ENCODE measurements at regions not wholly inside any gene's neighbourhood (a gene's known extent, or its start where the extent isn't known, plus 50 kb on each side); places are given as distances from the start of the nearest gene placed in this dataset.

DNA sequence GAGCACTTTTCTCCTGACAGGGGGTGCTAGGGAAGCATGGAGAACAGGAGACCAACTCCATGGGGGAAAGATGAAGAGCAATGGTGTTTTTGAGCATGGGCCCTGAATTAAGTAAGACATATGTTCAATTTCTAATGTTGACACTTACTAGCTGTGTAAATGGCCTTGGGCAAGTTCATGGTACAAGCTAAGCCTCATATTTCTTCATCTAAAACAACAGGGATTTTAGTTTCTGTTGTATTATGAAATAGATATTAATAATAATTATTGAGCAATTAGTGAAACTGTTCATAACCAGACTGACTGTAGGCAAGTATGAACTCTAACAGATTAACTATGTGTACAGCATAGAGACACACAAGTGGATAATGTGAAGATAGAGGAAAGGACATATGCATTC is 515.0 kb upstream of the FAT1 start:
- no peaks in the 10 kb centered on the region for H3K4me1 ChIP-seq (ENCODE audit: insufficient read depth, insufficient read length)
- no peak for DNase-seq (ENCODE audit: low read depth, low spot score)
- H3K9me3 ChIP-seq (ENCODE audit: insufficient read depth, low read length): no peaks in the 10 kb centered on the region
- H3K4me3 ChIP-seq (ENCODE audit: insufficient read length, low read depth): no peak overlapping the region
- no peaks in the 10 kb centered on the region for H3K36me3 ChIP-seq (ENCODE audit: insufficient read depth, insufficient read length, low read length)
- no peaks in the 10 kb centered on the region for H3K27me3 ChIP-seq (ENCODE audit: insufficient read depth, insufficient read length)
- no peak for TF ChIP-seq YY1 (IDR thresholded peaks at IDR 0.05; ENCODE audit: insufficient read depth, insufficient read length)
- TF ChIP-seq SUZ12 (IDR thresholded peaks at IDR 0.05; ENCODE audit: extremely low read depth, insufficient read depth, insufficient read length): no peak
- TF ChIP-seq ZNF274 (IDR thresholded peaks at IDR 0.05; ENCODE audit: low read depth, low read length): no peak
- no peak overlapping the region for H3K9ac ChIP-seq (ENCODE audit: insufficient read length, low read depth)

DNA sequence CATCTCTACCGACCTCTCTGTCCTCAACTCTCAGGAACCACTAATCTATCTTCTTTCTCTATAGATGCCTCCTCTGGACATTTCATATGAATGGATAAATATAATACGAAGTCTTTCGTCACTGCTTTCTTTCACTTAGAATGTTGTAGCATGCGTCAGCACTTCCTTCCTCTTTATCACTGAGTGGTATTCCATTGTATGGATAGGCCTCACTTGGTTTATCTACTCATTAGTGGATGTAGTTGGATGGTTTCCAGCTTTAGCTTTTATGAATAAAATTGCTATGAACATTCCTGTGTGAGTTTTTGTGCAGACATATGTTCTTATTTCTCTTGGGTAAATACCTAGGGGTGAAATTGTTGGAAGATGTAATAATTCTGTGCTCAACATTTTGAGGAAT is 528.2 kb upstream of the FAT1 start:
- DNase-seq (ENCODE audit: low read depth, low spot score): no peak
- Histone ChIP-seq H3K36me3 (ENCODE audit: insufficient read depth, insufficient read length, low read length) (no peaks in the 10 kb centered on the region), H3K4me1 (ENCODE audit: insufficient read depth, insufficient read length) (no peaks in the 10 kb centered on the region), H3K9ac (ENCODE audit: insufficient read length, low read depth) (no peak overlapping the region), H3K9me3 (ENCODE audit: insufficient read depth, low read length) (no peaks in the 10 kb centered on the region), H3K27me3 (ENCODE audit: insufficient read depth, insufficient read length) (peaks cover 12% of the 10 kb centered on the region), H3K4me3 (ENCODE audit: insufficient read length, low read depth) (no peak overlapping the region)
- TF ChIP-seq YY1 (IDR thresholded peaks at IDR 0.05; ENCODE audit: insufficient read depth, insufficient read length) (no peak), SUZ12 (IDR thresholded peaks at IDR 0.05; ENCODE audit: extremely low read depth, insufficient read depth, insufficient read length) (no peak), ZNF274 (IDR thresholded peaks at IDR 0.05; ENCODE audit: low read depth, low read length) (no peak)

DNA sequence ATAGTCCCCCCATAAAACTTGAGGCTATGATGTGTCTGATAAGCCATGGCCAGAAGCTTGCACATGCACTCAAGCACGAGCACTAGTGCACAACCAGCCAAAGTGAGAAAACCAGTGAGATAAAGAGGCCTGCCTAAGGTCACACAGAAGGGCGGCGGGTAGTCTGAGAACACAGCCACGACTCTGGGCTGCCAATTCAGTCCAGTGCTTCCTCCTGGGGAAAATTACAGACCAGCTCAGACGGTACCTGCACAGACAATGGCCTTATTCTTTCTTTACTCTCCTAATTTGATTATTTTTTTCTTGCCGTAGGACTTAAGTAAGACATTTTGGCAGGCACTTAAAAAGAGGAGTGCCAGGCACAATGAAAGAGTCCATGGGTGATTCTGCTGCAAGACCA is 533.2 kb upstream of the FAT1 start:
- no peaks in the 10 kb centered on the region for H3K36me3 ChIP-seq (ENCODE audit: insufficient read depth, insufficient read length, low read length)
- H3K27me3 ChIP-seq (ENCODE audit: insufficient read depth, insufficient read length): peaks cover 50% of the 10 kb centered on the region
- H3K4me1 ChIP-seq (ENCODE audit: insufficient read depth, insufficient read length): no peaks in the 10 kb centered on the region
- H3K9ac ChIP-seq (ENCODE audit: insufficient read length, low read depth): no peak overlapping the region
- no peaks in the 10 kb centered on the region for H3K9me3 ChIP-seq (ENCODE audit: insufficient read depth, low read length)
- no peak overlapping the region for H3K4me3 ChIP-seq (ENCODE audit: insufficient read length, low read depth)
- no peak for DNase-seq (ENCODE audit: low read depth, low spot score)
- TF ChIP-seq YY1 (IDR thresholded peaks at IDR 0.05; ENCODE audit: insufficient read depth, insufficient read length) (no peak), ZNF274 (IDR thresholded peaks at IDR 0.05; ENCODE audit: low read depth, low read length) (no peak), SUZ12 (IDR thresholded peaks at IDR 0.05; ENCODE audit: extremely low read depth, insufficient read depth, insufficient read length) (no peak)

DNA sequence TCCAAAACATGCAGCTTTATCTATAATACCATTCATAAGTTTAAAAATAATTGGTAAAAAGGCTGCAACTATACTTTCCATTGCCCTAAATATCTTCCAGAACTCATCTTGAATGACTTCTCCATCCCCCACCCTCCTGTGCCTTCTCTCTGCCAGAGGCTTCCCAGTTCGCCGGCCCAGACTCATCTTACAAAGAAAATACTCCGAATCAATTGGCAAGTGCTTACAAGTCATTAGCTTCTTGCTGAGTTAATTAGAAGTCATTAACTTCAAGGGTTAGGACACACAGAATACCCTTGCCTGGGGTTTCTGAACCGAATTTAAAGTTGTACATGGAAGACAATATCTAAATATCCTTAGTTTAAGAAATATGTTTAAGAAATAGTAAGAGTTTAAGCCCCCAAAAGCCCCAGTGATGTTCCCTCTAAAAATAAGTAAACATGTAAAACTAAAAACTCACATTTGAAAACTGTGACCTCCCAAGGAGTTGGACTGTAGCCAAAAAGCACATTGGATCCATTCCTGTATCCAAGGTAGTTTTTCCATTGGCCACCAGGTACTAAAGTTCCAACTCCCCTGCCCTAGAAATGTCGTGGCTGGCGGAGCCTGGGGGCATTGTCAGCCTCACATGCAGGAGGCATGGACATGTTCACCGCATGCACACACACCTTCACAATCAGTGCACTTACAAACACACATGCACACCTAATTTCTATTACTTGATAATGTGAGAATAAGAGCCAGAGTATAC is 535.2 kb upstream of the FAT1 start:
- Histone ChIP-seq H3K36me3 (ENCODE audit: insufficient read depth, insufficient read length, low read length) (no peaks in the 10 kb centered on the region), H3K9ac (ENCODE audit: insufficient read length, low read depth) (no peak overlapping the region), H3K4me3 (ENCODE audit: insufficient read length, low read depth) (no peak overlapping the region), H3K27me3 (ENCODE audit: insufficient read depth, insufficient read length) (peaks cover 53% of the 10 kb centered on the region), H3K9me3 (ENCODE audit: insufficient read depth, low read length) (no peaks in the 10 kb centered on the region), H3K4me1 (ENCODE audit: insufficient read depth, insufficient read length) (no peaks in the 10 kb centered on the region)
- peak; percentile 22 for DNase-seq (ENCODE audit: low read depth, low spot score)
- TF ChIP-seq YY1 (IDR thresholded peaks at IDR 0.05; ENCODE audit: insufficient read depth, insufficient read length): no peak
- no peak for TF ChIP-seq SUZ12 (IDR thresholded peaks at IDR 0.05; ENCODE audit: extremely low read depth, insufficient read depth, insufficient read length)
- TF ChIP-seq ZNF274 (IDR thresholded peaks at IDR 0.05; ENCODE audit: low read depth, low read length): no peak

DNA sequence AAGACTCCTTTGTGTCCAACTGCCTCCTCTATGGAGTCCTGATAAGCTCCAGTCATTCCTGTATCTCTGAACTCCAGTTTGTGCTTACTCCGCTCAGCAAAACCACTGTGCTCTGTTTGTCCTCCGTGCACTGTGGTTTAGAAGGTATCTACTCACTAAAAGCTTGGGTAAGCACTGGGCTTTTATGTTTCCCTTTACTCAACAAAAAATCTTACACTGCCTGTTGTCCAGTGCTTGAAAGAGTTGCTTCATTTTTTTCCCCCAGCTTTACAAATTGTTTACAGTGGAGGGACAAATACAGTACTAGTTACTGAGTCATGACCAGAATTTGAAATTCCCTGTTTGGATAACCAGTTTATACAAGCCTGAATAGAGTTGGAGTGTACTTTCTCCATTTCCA is 545.3 kb upstream of the FAT1 start:
- Histone ChIP-seq H3K9ac (ENCODE audit: insufficient read length, low read depth) (no peak overlapping the region), H3K4me3 (ENCODE audit: insufficient read length, low read depth) (no peak overlapping the region), H3K36me3 (ENCODE audit: insufficient read depth, insufficient read length, low read length) (no peaks in the 10 kb centered on the region), H3K9me3 (ENCODE audit: insufficient read depth, low read length) (no peaks in the 10 kb centered on the region), H3K4me1 (ENCODE audit: insufficient read depth, insufficient read length) (no peaks in the 10 kb centered on the region), H3K27me3 (ENCODE audit: insufficient read depth, insufficient read length) (peaks cover 2% of the 10 kb centered on the region)
- TF ChIP-seq YY1 (IDR thresholded peaks at IDR 0.05; ENCODE audit: insufficient read depth, insufficient read length) (no peak), ZNF274 (IDR thresholded peaks at IDR 0.05; ENCODE audit: low read depth, low read length) (no peak), SUZ12 (IDR thresholded peaks at IDR 0.05; ENCODE audit: extremely low read depth, insufficient read depth, insufficient read length) (no peak)
- no peak for DNase-seq (ENCODE audit: low read depth, low spot score)

DNA sequence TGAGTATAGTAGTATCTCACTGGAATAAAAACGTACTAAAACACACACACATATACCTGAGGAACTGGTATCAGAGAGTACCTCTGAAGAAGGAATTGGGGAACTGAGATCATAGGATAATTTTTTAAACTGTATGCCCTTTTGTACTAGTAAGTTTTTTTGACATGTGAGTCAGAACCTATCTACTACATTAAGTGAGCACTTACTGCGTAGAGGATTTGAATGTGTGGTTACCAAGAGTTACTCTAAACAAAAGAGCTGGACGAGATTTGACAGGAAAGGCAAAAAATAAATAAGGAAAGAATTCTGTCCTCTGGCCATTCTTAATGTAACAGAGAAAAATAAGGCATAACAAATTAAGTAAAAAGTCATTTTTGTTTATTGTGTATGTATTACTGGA is 546.5 kb upstream of the FAT1 start:
- Histone ChIP-seq H3K4me1 (ENCODE audit: insufficient read depth, insufficient read length) (no peaks in the 10 kb centered on the region), H3K9me3 (ENCODE audit: insufficient read depth, low read length) (no peaks in the 10 kb centered on the region), H3K9ac (ENCODE audit: insufficient read length, low read depth) (no peak overlapping the region), H3K27me3 (ENCODE audit: insufficient read depth, insufficient read length) (no peaks in the 10 kb centered on the region), H3K4me3 (ENCODE audit: insufficient read length, low read depth) (no peak overlapping the region), H3K36me3 (ENCODE audit: insufficient read depth, insufficient read length, low read length) (no peaks in the 10 kb centered on the region)
- DNase-seq (ENCODE audit: low read depth, low spot score): no peak
- no peak for TF ChIP-seq YY1 (IDR thresholded peaks at IDR 0.05; ENCODE audit: insufficient read depth, insufficient read length)

DNA sequence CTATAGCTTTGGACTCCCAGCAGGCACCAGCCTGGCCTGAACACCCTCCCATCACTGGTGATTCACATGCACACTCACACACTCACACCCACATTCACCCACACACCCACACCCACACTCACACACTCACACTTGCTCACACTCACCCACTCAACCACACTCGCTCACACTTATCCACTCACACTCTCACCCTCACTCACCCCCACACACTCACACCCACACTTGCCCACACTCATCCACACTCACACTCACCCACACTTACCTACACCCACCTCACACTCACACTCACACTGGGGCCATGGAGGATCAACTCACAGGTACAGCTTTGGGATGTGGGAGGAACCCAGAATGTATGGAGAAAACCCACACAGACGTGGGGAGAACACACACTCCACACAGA is 548.2 kb upstream of the FAT1 start:
- Histone ChIP-seq H3K27me3 (ENCODE audit: insufficient read depth, insufficient read length) (no peaks in the 10 kb centered on the region), H3K4me1 (ENCODE audit: insufficient read depth, insufficient read length) (no peaks in the 10 kb centered on the region), H3K9ac (ENCODE audit: insufficient read length, low read depth) (no peak overlapping the region), H3K36me3 (ENCODE audit: insufficient read depth, insufficient read length, low read length) (no peaks in the 10 kb centered on the region), H3K4me3 (ENCODE audit: insufficient read length, low read depth) (no peak overlapping the region), H3K9me3 (ENCODE audit: insufficient read depth, low read length) (no peaks in the 10 kb centered on the region)
- DNase-seq (ENCODE audit: low read depth, low spot score): no peak
- no peak for TF ChIP-seq YY1 (IDR thresholded peaks at IDR 0.05; ENCODE audit: insufficient read depth, insufficient read length)
- no peak for TF ChIP-seq ZNF274 (IDR thresholded peaks at IDR 0.05; ENCODE audit: low read depth, low read length)
- no peak for TF ChIP-seq SUZ12 (IDR thresholded peaks at IDR 0.05; ENCODE audit: extremely low read depth, insufficient read depth, insufficient read length)

Data from NT2/D1 (cell line).